ENCODE measurements at regions not wholly inside any gene's neighbourhood (a gene's known extent, or its start where the extent isn't known, plus 50 kb on each side); places are given as distances from the start of the nearest gene placed in this dataset.

DNA sequence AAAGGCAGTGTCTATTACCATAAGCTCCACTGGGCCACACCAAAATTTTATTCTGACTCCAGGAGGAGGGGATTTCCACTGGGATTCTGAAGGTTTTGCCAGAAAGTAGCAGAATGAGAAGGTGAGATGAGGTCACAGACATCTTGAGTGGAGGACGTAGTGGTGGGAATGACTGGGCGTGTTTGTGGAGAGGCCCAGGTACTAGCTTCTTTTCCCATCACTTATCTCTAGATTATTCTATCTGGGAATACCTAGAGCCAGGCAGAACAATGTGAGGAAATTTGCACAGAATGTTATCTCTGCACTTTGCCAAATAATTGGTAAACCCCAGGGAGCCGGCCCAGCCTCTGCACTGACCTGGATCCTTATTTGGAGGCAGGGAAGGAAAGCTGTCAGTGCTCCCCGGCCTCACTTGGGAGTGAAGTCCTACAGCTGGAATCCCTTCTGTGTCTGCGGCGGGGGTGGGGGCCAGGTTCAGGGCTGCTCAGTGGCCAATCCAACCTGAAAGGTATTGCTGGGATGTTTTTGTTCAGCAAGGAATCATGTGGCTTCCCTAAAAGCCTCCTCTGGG is 129.4 kb downstream of the C12orf75 start:
- TF ChIP-seq EP300 (IDR thresholded peaks at IDR 0.05; ENCODE audit: borderline replicate concordance): no peak
- no peak for TF ChIP-seq TAF1 (IDR thresholded peaks at IDR 0.05; ENCODE audit: low read depth)
- no peak for TF ChIP-seq EGR1 (IDR thresholded peaks at IDR 0.05)
- TF ChIP-seq TEAD4 (IDR thresholded peaks at IDR 0.05): no peak
- TF ChIP-seq, protein P1, sequence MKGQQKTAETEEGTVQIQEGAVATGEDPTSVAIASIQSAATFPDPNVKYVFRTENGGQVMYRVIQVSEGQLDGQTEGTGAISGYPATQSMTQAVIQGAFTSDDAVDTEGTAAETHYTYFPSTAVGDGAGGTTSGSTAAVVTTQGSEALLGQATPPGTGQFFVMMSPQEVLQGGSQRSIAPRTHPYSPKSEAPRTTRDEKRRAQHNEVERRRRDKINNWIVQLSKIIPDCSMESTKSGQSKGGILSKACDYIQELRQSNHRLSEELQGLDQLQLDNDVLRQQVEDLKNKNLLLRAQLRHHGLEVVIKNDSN (IDR thresholded peaks at IDR 0.05): no peak
- no peak for TF ChIP-seq ZBTB7A (IDR thresholded peaks at IDR 0.05; ENCODE audit: low read depth)
- TF ChIP-seq, protein P2, sequence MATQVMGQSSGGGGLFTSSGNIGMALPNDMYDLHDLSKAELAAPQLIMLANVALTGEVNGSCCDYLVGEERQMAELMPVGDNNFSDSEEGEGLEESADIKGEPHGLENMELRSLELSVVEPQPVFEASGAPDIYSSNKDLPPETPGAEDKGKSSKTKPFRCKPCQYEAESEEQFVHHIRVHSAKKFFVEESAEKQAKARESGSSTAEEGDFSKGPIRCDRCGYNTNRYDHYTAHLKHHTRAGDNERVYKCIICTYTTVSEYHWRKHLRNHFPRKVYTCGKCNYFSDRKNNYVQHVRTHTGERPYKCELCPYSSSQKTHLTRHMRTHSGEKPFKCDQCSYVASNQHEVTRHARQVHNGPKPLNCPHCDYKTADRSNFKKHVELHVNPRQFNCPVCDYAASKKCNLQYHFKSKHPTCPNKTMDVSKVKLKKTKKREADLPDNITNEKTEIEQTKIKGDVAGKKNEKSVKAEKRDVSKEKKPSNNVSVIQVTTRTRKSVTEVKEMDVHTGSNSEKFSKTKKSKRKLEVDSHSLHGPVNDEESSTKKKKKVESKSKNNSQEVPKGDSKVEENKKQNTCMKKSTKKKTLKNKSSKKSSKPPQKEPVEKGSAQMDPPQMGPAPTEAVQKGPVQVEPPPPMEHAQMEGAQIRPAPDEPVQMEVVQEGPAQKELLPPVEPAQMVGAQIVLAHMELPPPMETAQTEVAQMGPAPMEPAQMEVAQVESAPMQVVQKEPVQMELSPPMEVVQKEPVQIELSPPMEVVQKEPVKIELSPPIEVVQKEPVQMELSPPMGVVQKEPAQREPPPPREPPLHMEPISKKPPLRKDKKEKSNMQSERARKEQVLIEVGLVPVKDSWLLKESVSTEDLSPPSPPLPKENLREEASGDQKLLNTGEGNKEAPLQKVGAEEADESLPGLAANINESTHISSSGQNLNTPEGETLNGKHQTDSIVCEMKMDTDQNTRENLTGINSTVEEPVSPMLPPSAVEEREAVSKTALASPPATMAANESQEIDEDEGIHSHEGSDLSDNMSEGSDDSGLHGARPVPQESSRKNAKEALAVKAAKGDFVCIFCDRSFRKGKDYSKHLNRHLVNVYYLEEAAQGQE (IDR thresholded peaks at IDR 0.05; ENCODE audit: low read depth): no peak
- no peak for TF ChIP-seq CREB1 (IDR thresholded peaks at IDR 0.05; ENCODE audit: low read depth)
- TF ChIP-seq, protein P3, sequence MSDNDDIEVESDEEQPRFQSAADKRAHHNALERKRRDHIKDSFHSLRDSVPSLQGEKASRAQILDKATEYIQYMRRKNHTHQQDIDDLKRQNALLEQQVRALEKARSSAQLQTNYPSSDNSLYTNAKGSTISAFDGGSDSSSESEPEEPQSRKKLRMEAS (IDR thresholded peaks at IDR 0.05): no peak
- TF ChIP-seq TCF12 (IDR thresholded peaks at IDR 0.05; ENCODE audit: low read depth): no peak
- no peak for TF ChIP-seq RAD21 (IDR thresholded peaks at IDR 0.05; ENCODE audit: low read depth)
- TF ChIP-seq CEBPB (IDR thresholded peaks at IDR 0.05): no peak
- TF ChIP-seq NFIC (IDR thresholded peaks at IDR 0.05): no peak
- no peak for TF ChIP-seq FOXM1 (IDR thresholded peaks at IDR 0.05; ENCODE audit: borderline replicate concordance, low read depth)
- no peak for TF ChIP-seq YY1 (IDR thresholded peaks at IDR 0.05; ENCODE audit: low read depth)

DNA sequence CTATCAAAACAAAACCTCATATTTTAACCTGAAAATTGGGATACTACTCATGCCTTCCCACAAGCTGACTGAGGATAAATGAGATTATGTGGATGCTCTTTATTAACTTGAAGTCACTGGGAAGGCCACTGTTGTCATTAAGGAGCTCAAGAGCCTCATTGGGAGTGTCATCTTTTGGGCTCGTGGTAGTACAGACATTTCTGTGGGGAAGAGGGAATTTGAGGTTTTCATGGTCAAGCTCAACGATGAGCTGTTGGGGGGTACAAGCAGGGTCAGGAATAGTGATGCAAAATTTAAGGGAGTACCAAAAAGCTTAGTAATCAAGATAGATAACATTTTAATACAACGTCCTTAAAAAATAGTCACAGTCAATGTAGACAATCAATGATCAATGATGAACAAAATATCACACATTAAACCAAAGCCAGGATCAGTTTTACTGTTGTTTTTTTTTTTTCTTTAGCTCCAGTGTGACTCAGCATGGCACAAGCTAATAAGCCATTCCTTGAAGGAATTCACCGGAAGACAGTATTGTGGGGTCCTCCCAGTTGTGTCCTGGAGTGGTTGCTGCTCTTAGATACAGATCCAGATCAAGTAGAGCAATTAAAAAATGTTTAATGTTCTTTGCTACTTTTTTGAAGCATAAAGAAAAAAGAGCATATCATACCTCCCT is 130.9 kb downstream of the C12orf75 start:
- TF ChIP-seq NFIC (IDR thresholded peaks at IDR 0.05) (no peak), EP300 (IDR thresholded peaks at IDR 0.05; ENCODE audit: borderline replicate concordance) (no peak), TEAD4 (IDR thresholded peaks at IDR 0.05) (no peak), YY1 (IDR thresholded peaks at IDR 0.05; ENCODE audit: low read depth) (no peak), ZBTB7A (IDR thresholded peaks at IDR 0.05; ENCODE audit: low read depth) (no peak), TAF1 (IDR thresholded peaks at IDR 0.05; ENCODE audit: low read depth) (no peak), CREB1 (IDR thresholded peaks at IDR 0.05; ENCODE audit: low read depth) (no peak), RAD21 (IDR thresholded peaks at IDR 0.05; ENCODE audit: low read depth) (no peak), EGR1 (IDR thresholded peaks at IDR 0.05) (no peak), CEBPB (IDR thresholded peaks at IDR 0.05) (no peak), FOXM1 (IDR thresholded peaks at IDR 0.05; ENCODE audit: borderline replicate concordance, low read depth) (no peak), TCF12 (IDR thresholded peaks at IDR 0.05; ENCODE audit: low read depth) (no peak)
- TF ChIP-seq, protein P3 (IDR thresholded peaks at IDR 0.05): no peak
- TF ChIP-seq, protein P2 (IDR thresholded peaks at IDR 0.05; ENCODE audit: low read depth): no peak
- TF ChIP-seq, protein P1 (IDR thresholded peaks at IDR 0.05): no peak

DNA sequence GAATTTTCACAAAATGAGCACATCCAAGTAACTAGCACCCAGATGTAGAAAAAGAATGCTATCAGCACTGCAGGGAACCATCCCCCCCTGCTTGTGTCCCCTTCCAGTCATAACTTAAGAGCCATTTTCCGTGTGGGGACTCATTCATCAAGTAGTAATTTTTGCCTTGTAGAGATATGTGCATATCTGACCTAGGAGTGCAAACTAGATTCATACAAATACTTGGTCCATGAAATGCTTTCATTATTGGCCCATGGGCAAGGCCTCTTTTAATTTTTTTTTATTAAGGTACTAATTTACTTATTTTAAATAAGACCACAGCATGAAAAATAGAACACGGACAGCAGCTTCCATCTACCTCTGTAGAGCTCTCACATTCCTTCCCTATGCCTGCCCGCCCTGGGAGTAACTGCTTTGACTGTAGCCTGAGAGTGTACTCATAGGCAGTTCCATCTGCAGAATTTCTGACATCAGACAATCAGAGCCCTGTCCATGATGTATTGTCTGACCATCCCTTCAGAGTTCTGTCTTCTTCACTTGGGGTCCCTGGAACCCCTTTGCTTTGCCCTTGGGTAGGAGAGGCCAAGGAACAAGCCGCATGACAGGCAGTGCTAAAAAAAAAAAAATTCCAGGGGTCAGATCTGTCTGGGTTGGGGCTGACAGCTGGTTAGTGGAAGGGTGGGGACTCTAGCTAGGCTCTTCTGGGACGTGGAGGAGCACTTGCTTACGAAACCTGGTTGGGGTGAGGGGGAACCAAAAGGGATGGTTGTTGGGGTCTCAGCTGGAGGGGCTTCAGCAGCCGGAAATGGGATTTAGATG is 131.7 kb downstream of the C12orf75 start:
- TF ChIP-seq, protein P1 (IDR thresholded peaks at IDR 0.05): no peak
- TF ChIP-seq, protein P2 (IDR thresholded peaks at IDR 0.05; ENCODE audit: low read depth): no peak
